ENCODE measurements at regions not wholly inside any gene's neighbourhood (a gene's known extent, or its start where the extent isn't known, plus 50 kb on each side); places are given as distances from the start of the nearest gene placed in this dataset.
A peak's percentile ranks its signal among the peaks of the same experiment; 100 is the strongest.

DNA sequence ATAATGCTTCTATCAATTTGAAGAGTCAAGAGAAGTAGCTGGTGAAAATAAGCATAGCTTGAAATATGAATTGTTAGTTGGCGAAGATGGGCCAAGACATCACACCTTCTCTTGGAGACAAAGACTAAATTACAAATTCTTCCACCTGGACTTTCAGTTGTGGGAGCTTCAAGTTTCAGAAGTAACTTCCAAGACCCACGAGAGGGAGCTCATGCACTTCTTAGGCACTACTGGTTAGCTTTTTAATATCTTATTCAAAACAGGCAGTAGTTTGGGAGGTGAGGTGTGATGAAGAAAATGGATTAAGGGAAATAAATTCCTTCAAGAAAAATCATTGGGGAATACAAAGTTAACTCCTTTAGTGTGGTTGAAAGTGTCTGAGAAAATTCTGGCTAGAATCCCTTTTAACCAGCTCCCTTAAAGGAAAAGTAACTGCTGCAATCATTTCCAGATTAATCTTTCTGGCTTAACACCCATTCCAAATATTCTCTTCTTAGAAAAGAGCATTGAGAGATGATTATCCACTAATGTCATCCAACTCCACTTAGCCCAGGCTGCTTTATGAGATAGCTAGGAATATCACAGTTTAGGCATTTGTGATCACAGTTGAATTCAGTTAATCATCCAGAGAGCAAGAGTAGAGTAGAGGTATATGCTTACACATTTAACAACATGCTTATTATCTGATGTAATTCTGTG lies 139.5 kb upstream of the DMRTA1 start:
- Histone ChIP-seq H3K23ac (ENCODE audit: insufficient read length, low read depth, low read length) (no peak overlapping the region), H3K23me2 (ENCODE audit: insufficient read length, low read depth, low read length, poor library complexity, severe bottlenecking) (no peaks in the 10 kb centered on the region), H2BK5ac (ENCODE audit: insufficient read length, low read length) (no peak overlapping the region), H3K79me1 (ENCODE audit: insufficient read depth, low read depth, low read length, poor library complexity, severe bottlenecking) (no peaks in the 10 kb centered on the region), H4K5ac (ENCODE audit: insufficient read length, low read depth, low read length) (no peak overlapping the region), H3K9ac (ENCODE audit: extremely low read depth, insufficient read length, low read length) (no peak overlapping the region), H3K14ac (ENCODE audit: insufficient read depth, low read length) (no peak overlapping the region), H4K91ac (ENCODE audit: insufficient read length, low read depth, low read length) (no peak overlapping the region), H3K27ac (ENCODE audit: insufficient read length, low read depth, low read length) (no peak overlapping the region), H3T11ph (ENCODE audit: low read length) (no peak overlapping the region), H2AFZ (ENCODE audit: low read length) (no peak overlapping the region), H2AK5ac (ENCODE audit: insufficient read length, low read length) (no peak overlapping the region), H3K4me2 (ENCODE audit: insufficient read depth, insufficient read length, low read length) (no peak overlapping the region), H3K79me2 (ENCODE audit: insufficient read depth, low read length) (no peaks in the 10 kb centered on the region), H4K8ac (replicated peaks; ENCODE audit: insufficient read length, low read depth, low read length) (no peak overlapping the region), H2BK120ac (ENCODE audit: low read depth, low read length, poor library complexity, severe bottlenecking) (no peak overlapping the region), H3K18ac (ENCODE audit: insufficient read length, low read depth, low read length) (no peak overlapping the region), H3K9me3 (ENCODE audit: control insufficient read depth, low read depth, low read length) (no peaks in the 10 kb centered on the region), H3K4me1 (ENCODE audit: insufficient read depth, low read length) (no peaks in the 10 kb centered on the region), H2BK15ac (ENCODE audit: low read depth, low read length) (no peak overlapping the region), H4K20me1 (ENCODE audit: control insufficient read depth, insufficient read depth, insufficient read length) (no peaks in the 10 kb centered on the region), H3K27me3 (ENCODE audit: insufficient read depth, low read length) (no peaks in the 10 kb centered on the region), H3K56ac (ENCODE audit: insufficient read length, low read depth, low read length) (no peak overlapping the region), H2BK20ac (ENCODE audit: low read depth, low read length, poor library complexity, severe bottlenecking) (no peak overlapping the region), H2BK12ac (ENCODE audit: insufficient read length, low read depth, low read length) (no peak overlapping the region), H3K4ac (ENCODE audit: low read depth, low read length) (no peak overlapping the region)
- TF ChIP-seq, protein P1, sequence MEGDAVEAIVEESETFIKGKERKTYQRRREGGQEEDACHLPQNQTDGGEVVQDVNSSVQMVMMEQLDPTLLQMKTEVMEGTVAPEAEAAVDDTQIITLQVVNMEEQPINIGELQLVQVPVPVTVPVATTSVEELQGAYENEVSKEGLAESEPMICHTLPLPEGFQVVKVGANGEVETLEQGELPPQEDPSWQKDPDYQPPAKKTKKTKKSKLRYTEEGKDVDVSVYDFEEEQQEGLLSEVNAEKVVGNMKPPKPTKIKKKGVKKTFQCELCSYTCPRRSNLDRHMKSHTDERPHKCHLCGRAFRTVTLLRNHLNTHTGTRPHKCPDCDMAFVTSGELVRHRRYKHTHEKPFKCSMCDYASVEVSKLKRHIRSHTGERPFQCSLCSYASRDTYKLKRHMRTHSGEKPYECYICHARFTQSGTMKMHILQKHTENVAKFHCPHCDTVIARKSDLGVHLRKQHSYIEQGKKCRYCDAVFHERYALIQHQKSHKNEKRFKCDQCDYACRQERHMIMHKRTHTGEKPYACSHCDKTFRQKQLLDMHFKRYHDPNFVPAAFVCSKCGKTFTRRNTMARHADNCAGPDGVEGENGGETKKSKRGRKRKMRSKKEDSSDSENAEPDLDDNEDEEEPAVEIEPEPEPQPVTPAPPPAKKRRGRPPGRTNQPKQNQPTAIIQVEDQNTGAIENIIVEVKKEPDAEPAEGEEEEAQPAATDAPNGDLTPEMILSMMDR (conservative IDR thresholded peaks at IDR 0.05): peak; percentile 85
- Mint-ChIP-seq H3K9me3 (peaks cover 0 to 7% of the 10 kb centered on the region in 2 experiments; a peak in 1 of 5 replicates), H3K27me3 (ENCODE audit: low read depth) (no peaks in the 10 kb centered on the region), H3K4me3 (no peak overlapping the region), H3K36me3 (ENCODE audit: insufficient read depth in 1 of 3, low read depth in 3 of 3) (peaks cover 0 to 12% (median 0%) of the 10 kb centered on the region in 3 experiments; a peak in 4 of 7 replicates), H3K27ac (no peak overlapping the region), H3K4me1 (peaks cover 0 to 2% of the 10 kb centered on the region in 2 experiments; a peak in 1 of 4 replicates)
- no peak for DNase-seq
- WGBS (ENCODE audit: extremely low coverage, insufficient read length, low lambda C conversion rate): no CpG with 5 or more reads among the region's 2 CpGs

Data from H9 (cell line).